HUES64 (cell line): ENCODE measurements at regions not wholly inside any gene's neighbourhood (a gene's known extent, or its start where the extent isn't known, plus 50 kb on each side); places are given as distances from the start of the nearest gene placed in this dataset.

Source experiments
- H3K27ac ChIP-seq: 2 replicates; pipeline ENCODE4 v1.7.0; 2013; ENCODE audit warnings: low read depth, low read length, inconsistent platforms
- H3K27me3 ChIP-seq: 2 replicates; pipeline ENCODE4 v1.6.1; 2013; ENCODE audit warnings: mild to moderate bottlenecking, low read length; ENCODE audit not compliant: insufficient read depth
- H3K36me3 ChIP-seq: 2 replicates; pipeline ENCODE4 v1.6.1; 2013; ENCODE audit warnings: mild to moderate bottlenecking, low read length; ENCODE audit not compliant: insufficient read depth
- H3K4me1 ChIP-seq: 2 replicates; pipeline ENCODE4 v1.6.1; 2013; ENCODE audit warnings: mild to moderate bottlenecking, low read length, moderate library complexity; ENCODE audit not compliant: insufficient read depth
- H3K4me3 ChIP-seq: 2 replicates; pipeline ENCODE4 v1.5.1; 2013; ENCODE audit warnings: mild to moderate bottlenecking, low read length, moderate library complexity
- H3K9ac ChIP-seq: 2 replicates; pipeline ENCODE4 v1.6.1; 2013; ENCODE audit warnings: mild to moderate bottlenecking, low read depth, low read length
- H3K9me3 ChIP-seq: 2 replicates; pipeline ENCODE4 v1.6.1; 2013; ENCODE audit warnings: low read depth, low read length; ENCODE audit not compliant: insufficient read depth
- WGBS: fragments of 150-250, 120-280 bp; methylation state at CpG from one replicate; pipeline ENCODE4 v1.1.7; 2013; ENCODE audit warnings: missing lambda C conversion rate; 5-methylcytosine and 5-hydroxymethylcytosine counted together

- H3K27me3 ChIP-seq = no peaks in the 10 kb centered on the region
- no peak overlapping the region for H3K27ac ChIP-seq
- 94% methylated on average over 2 of the region's 2 CpGs for WGBS
- H3K4me3 ChIP-seq = no peak overlapping the region
- no peaks in the 10 kb centered on the region for H3K9me3 ChIP-seq
- H3K9ac ChIP-seq = no peak overlapping the region
- H3K4me1 ChIP-seq = no peaks in the 10 kb centered on the region
- no peaks in the 10 kb centered on the region for H3K36me3 ChIP-seq
Measured at GRCh38 chr16:59601452-59601851, 867.3 kb upstream of the GOT2 start.

GRCh38 chr16:59597269-59597668, 863.2 kb upstream of the GOT2 start:
- H3K4me3 ChIP-seq = no peak overlapping the region
- H3K36me3 ChIP-seq = no peaks in the 10 kb centered on the region
- no peak overlapping the region for H3K9ac ChIP-seq
- no peaks in the 10 kb centered on the region for H3K27me3 ChIP-seq
- no peak overlapping the region for H3K27ac ChIP-seq
- H3K9me3 ChIP-seq = no peaks in the 10 kb centered on the region
- no peaks in the 10 kb centered on the region for H3K4me1 ChIP-seq
- WGBS = 93% methylated on average over 7 of the region's 7 CpGs

GRCh38 chr16:59596693-59597092, 862.6 kb upstream of the GOT2 start:
- no peaks in the 10 kb centered on the region for H3K9me3 ChIP-seq
- no peak overlapping the region for H3K9ac ChIP-seq
- H3K27ac ChIP-seq = no peak overlapping the region
- H3K4me1 ChIP-seq = no peaks in the 10 kb centered on the region
- H3K27me3 ChIP-seq = no peaks in the 10 kb centered on the region
- H3K4me3 ChIP-seq = no peak overlapping the region
- no peaks in the 10 kb centered on the region for H3K36me3 ChIP-seq
- 91% methylated on average over 4 of the region's 4 CpGs for WGBS

- 93% methylated on average over 2 of the region's 2 CpGs for WGBS
- no peak overlapping the region for H3K27ac ChIP-seq
Measured at GRCh38 chr16:59593194-59593661, 859.1 kb upstream of the GOT2 start.

GRCh38 chr16:59591480-59591879, 857.4 kb upstream of the GOT2 start:
- Histone ChIP-seq H3K9ac (no peak overlapping the region), H3K9me3 (no peaks in the 10 kb centered on the region), H3K36me3 (no peaks in the 10 kb centered on the region), H3K4me3 (no peak overlapping the region), H3K27ac (no peak overlapping the region), H3K4me1 (no peaks in the 10 kb centered on the region), H3K27me3 (no peaks in the 10 kb centered on the region)
- WGBS = 89% methylated on average over 1 of the region's 1 CpG

More at GRCh38 chr16:59593194-59593661, 859.1 kb upstream of the GOT2 start:
- Histone ChIP-seq H3K27me3 (no peaks in the 10 kb centered on the region), H3K9ac (no peak overlapping the region), H3K4me3 (no peak overlapping the region), H3K9me3 (no peaks in the 10 kb centered on the region), H3K4me1 (no peaks in the 10 kb centered on the region), H3K36me3 (no peaks in the 10 kb centered on the region)

- Histone ChIP-seq H3K9me3 (no peaks in the 10 kb centered on the region), H3K4me3 (no peak overlapping the region), H3K4me1 (no peaks in the 10 kb centered on the region), H3K9ac (no peak overlapping the region), H3K27me3 (no peaks in the 10 kb centered on the region), H3K27ac (no peak overlapping the region), H3K36me3 (no peaks in the 10 kb centered on the region)
- 96% methylated on average over 4 of the region's 4 CpGs for WGBS
Measured at GRCh38 chr16:59590845-59591244, 856.7 kb upstream of the GOT2 start.

GRCh38 chr16:59586331-59586730, 852.2 kb upstream of the GOT2 start:
- Histone ChIP-seq H3K9me3 (no peaks in the 10 kb centered on the region), H3K9ac (no peak overlapping the region), H3K4me3 (no peak overlapping the region), H3K27ac (no peak overlapping the region), H3K36me3 (no peaks in the 10 kb centered on the region), H3K27me3 (no peaks in the 10 kb centered on the region), H3K4me1 (no peaks in the 10 kb centered on the region)
- 100% methylated on average over 1 of the region's 1 CpG for whole genome bisulfite sequencing

GRCh38 chr16:59574296-59574695, 840.2 kb upstream of the GOT2 start:
- Histone ChIP-seq H3K27ac (no peak overlapping the region), H3K9ac (no peak overlapping the region), H3K4me3 (no peak overlapping the region), H3K9me3 (no peaks in the 10 kb centered on the region), H3K4me1 (no peaks in the 10 kb centered on the region), H3K27me3 (no peaks in the 10 kb centered on the region), H3K36me3 (no peaks in the 10 kb centered on the region)
- WGBS = 96% methylated on average over 1 of the region's 1 CpG

GRCh38 chr16:59573528-59574271, 839.6 kb upstream of the GOT2 start:
- no peak overlapping the region for H3K27ac ChIP-seq
- H3K9ac ChIP-seq = no peak overlapping the region
- H3K4me1 ChIP-seq = 0 out of 2 replicates have a peak, but pooled peaks cover under 1% of the 10 kb centered on the region
- H3K4me3 ChIP-seq = no peak overlapping the region
- no peaks in the 10 kb centered on the region for H3K9me3 ChIP-seq
- 96% methylated on average over 3 of the region's 5 CpGs for WGBS
- no peaks in the 10 kb centered on the region for H3K36me3 ChIP-seq
- no peaks in the 10 kb centered on the region for H3K27me3 ChIP-seq

GRCh38 chr16:59567496-59567895, 833.4 kb upstream of the GOT2 start:
- no peaks in the 10 kb centered on the region for H3K9me3 ChIP-seq
- WGBS = 89% methylated on average over 5 of the region's 5 CpGs
- H3K27ac ChIP-seq = no peak overlapping the region
- no peaks in the 10 kb centered on the region for H3K27me3 ChIP-seq
- H3K36me3 ChIP-seq = no peaks in the 10 kb centered on the region
- no peak overlapping the region for H3K4me3 ChIP-seq
- H3K4me1 ChIP-seq = peaks cover 13% of the 10 kb centered on the region
- H3K9ac ChIP-seq = no peak overlapping the region

- H3K27ac ChIP-seq = no peak overlapping the region
- H3K9ac ChIP-seq = no peak overlapping the region
- H3K4me1 ChIP-seq = peaks cover 13% of the 10 kb centered on the region
- H3K9me3 ChIP-seq = no peaks in the 10 kb centered on the region
- no peak overlapping the region for H3K4me3 ChIP-seq
- no peaks in the 10 kb centered on the region for H3K36me3 ChIP-seq
- no peaks in the 10 kb centered on the region for H3K27me3 ChIP-seq
Measured at GRCh38 chr16:59566446-59566845, 832.3 kb upstream of the GOT2 start.

- Histone ChIP-seq H3K9ac (no peak overlapping the region), H3K27ac (no peak overlapping the region), H3K36me3 (no peaks in the 10 kb centered on the region), H3K4me3 (no peak overlapping the region), H3K4me1 (no peaks in the 10 kb centered on the region), H3K27me3 (no peaks in the 10 kb centered on the region), H3K9me3 (no peaks in the 10 kb centered on the region)
Measured at GRCh38 chr16:59558679-59559078, 824.6 kb upstream of the GOT2 start.
